HG02884 (cell line): ENCODE measurements at regions not wholly inside any gene's neighbourhood (a gene's known extent, or its start where the extent isn't known, plus 50 kb on each side); places are given as distances from the start of the nearest gene placed in this dataset.
A peak's percentile ranks its signal among the peaks of the same experiment; 100 is the strongest.

Experiments used
- ATAC-seq: cut with Tn5 transposase; IDR thresholded peaks from one replicate; pipeline ENCODE4 v1.9.1; 2021; ENCODE audit warnings: mild to moderate bottlenecking, moderate library complexity; ENCODE audit not compliant: unreplicated experiment

DNA sequence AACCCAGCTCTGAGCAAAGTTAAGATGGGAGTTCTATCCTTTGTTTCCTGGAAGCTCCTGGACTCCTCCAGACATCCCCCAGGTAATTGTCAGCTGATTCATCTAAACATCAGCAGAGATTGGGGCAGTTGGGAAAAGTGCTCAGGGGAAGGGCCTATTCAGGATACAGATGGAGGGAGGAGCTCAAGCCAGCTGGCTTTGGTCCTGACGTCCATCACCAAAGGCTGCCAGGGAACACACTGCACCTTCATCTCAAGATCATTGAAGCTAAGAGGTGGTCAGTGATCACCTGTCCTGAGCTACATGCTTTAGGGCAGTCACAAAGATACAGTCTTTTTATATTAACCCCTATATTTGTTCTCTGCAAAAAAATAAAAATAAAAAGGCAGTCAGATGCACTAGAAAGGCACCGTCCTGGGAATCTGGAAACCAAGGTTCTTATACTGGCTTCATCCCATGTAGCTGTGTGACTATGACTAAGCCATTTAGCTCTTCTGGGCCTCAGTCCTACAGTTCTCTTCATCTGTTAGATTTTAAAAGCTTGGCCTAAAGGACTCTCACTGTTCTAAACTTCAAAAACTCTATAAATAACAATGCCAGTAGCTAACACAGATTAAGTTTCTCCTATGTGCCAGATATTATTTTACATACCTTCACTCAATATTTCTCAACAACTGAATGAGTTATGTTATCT is 446.5 kb downstream of the BCL11A start:
- no peak for ATAC-seq

GRCh38 chr2:60105906-60106305 is 447.5 kb downstream of the BCL11A start:
- ATAC-seq: no peak

- peak; percentile 83 for ATAC-seq
These were observed 448.6 kb downstream of the BCL11A start for GRCh38 chr2:60104514-60105505.

GRCh38 chr2:60100034-60100433 is 453.4 kb downstream of the BCL11A start:
- no peak for ATAC-seq

DNA sequence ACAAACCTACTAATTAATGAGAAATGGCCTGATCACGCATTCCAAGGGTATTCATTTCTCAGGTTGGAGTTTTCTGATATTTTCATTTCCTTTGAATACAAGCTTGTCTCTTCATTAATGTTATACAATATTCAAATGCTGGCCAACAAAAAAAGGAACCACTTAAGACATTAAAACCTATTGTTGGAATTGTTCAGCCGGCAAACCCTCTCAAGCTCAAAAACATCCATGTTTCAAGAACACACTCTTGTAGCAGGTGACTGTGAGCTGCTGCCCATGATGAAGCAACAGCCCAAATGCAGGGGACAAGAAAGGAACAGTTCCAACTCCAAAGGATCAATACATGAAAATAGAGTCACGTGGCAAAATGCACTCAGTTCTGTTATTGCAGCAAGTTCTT is 454.5 kb downstream of the BCL11A start:
- no peak for ATAC-seq

DNA sequence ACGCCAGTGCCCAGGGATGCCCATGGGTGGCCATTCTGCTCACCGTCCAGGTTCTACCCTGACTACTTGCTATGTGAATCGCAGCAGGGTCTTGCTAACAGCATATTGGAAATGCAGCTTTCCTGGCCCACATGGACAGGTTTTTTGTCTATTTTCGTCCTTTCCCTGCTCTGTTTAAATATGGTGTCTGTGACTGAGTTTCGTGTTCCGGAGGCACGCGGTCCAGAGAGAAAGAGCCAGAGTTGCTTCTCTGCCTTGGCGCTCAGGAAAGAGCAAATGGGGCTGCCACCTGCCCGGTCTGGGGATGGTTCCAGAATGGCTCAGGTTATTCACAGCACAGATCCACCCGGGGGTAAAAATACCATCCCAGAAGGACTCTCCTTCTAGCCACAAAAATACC is 456.2 kb downstream of the BCL11A start:
- ATAC-seq: no peak

GRCh38 chr2:60096556-60096955 is 456.9 kb downstream of the BCL11A start:
- ATAC-seq: no peak

DNA sequence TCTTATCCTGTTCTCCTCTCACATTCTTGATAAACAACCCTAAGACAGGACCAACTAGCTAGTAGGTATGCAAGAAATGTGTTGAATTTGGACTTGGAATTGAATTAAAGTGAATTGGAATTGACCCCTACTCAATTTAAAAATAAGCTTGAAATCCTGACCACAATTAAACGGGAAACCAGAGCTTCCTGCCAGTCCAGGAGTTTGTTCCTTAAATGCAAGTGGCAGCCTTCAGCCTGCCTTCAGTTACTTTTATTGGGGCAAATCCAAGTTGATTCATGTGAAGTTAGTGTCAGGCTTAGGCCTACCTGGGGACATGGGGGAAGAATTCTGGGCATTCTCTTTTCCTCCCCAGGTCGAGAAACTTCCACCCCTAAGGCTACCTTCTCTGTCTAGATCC is 457.6 kb downstream of the BCL11A start:
- no peak for ATAC-seq

- no peak for ATAC-seq
These were observed 458.1 kb downstream of the BCL11A start for GRCh38 chr2:60095202-60095815.

DNA sequence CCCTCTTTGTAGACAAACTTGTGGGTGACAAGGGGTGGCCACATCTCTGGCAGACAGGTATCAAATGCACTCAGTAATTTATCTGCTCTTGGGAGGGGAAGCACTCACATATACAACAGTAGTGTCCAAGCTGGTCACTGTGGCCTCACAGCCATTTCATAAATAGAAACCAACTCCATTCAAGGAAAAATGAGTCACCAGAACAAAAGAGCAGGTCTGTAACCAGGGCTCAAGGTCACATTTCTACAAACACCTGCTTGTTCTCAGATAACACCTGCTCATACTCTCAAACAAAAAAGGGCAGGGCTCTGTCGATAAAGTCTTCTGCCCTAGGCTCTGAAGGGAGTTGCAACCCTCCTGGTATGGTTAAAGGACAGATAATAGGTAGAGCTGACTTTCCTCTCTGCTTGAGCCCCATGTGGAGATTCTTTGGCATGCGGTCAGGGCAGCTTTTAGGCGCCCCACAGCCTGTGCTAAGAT is 459.0 kb downstream of the BCL11A start:
- no peak for ATAC-seq

DNA sequence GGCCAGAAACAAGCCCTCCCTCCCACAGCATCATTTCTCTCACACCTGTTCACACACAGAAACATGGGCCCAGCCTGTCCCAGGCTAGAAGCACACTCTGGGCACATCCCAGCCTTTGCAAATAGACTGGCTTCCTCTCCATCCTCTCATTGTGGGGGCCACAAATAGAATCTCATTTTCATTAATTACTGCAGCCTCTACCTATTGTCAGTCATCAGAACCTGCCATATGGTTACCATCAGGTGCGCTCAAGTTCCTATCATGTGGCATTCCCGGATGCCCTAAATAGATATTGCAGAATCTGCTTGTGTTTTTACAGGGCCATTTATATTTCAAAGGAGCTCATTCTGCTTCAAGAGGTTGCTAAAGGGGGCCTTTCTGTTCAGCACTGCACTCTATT is 460.7 kb downstream of the BCL11A start:
- no peak for ATAC-seq

- ATAC-seq: no peak
These were observed 461.6 kb downstream of the BCL11A start for GRCh38 chr2:60091894-60092293.

GRCh38 chr2:60091266-60091665 is 462.2 kb downstream of the BCL11A start:
- ATAC-seq: no peak

DNA sequence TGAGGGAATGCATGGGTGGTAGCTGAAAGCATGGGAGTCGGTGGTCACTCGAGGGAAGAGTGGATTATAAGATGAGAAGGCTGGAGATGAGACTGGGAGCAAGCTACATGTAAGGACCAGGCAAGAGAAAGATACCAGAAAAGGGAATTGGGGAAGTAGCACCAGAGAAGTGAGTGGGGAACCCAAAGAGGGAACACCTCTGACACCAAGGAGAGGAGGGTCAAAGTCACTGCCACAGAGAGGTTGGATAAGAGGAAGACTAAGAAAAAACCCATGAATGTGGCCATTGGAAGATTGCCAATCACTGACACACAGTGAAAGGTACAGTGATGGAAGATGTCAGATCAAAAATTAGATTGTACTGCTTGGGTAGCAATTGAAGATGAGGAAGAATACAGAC is 473.9 kb downstream of the BCL11A start:
- no peak for ATAC-seq

GRCh38 chr2:60075048-60075447 is 478.4 kb downstream of the BCL11A start:
- no peak for ATAC-seq

DNA sequence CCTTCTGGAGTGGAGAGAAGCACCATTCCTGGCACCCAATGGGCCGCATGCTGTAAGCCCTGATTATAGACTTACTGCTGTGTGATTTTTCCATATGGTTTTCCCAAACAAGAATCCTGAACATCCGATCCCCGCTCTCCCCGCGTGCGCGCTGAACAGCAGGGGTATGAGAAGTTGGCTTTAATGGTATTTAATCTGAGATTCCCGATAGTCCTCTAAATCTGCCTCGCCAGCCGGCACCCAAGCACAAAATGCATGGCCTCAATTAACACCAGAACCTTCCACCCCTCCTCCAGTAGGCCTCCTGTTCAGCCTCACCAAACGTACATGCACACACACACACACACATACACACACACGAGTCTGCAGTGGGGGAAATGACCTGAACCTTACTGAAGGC is 480.3 kb downstream of the BCL11A start:
- no peak for ATAC-seq

- ATAC-seq: no peak
These were observed 480.8 kb downstream of the BCL11A start for GRCh38 chr2:60072609-60073008.

DNA sequence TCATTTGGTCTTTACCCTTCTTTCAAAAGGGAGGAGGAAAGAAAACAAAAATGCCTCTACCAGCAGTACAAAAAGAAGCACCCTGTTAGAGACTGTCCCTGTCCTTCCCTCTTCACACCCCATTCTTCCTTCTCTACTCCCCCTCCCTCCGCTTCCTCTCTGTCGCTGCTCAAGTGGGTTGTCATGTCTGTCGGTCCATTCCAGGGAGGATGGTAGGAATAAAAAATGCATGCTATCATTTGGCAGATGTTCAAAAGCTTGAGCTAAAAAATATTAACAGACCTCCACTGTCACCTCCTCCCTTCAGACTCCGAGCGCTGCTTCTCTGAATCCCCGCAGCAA is 482.0 kb downstream of the BCL11A start:
- ATAC-seq: no peak

DNA sequence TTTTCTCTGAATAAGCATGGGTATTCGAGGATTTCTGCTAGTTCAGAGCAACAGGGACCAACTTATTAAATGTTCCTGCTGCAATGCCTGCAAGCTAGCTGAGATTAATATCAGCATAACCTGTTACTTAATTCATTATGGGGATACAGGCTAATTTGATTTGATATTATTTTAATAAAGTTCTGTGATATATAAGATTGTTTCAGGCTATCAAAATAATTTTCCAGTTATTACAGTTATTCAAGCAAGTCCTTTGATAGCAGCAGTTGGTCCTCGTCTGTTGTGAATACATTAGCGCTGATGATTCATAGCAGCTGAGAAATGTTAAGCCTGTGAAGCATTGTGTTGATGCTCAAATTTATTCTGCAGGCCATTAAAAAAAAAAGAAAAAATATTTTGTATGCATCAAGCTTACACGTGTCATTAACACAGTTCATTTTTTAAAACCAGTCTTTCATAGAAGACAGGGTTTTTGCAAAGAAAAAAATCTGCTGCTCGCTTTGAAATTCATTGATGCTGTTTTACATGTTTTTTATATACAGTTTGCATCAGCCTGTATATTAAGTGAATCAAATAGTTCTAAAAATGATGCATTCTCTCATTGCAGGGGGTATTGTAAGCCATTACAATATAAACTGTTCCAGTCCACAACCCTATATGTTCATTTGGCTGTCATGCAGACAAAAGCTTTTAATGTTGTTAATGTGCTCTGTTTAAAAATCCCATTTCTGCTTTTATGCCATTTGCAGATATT is 482.5 kb downstream of the BCL11A start:
- ATAC-seq: no peak

DNA sequence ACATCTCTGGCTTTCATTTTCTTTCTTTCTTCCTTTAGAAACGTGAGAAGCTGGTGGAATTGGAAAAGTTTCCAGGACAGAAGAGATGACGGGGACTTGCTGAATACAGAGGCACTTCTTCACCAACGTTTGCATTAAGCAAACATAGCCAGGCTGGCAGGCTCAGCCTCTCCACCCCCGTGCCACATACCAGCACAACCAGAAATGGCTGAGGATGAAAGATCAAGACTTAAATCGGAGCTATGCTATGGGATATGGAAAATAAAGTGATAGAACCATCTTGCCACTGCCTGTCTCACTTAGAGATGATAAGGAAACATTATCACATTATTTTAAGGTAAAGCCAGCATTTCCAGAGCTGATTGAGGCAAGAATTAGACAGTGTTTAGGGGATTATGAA is 483.3 kb downstream of the BCL11A start:
- no peak for ATAC-seq

DNA sequence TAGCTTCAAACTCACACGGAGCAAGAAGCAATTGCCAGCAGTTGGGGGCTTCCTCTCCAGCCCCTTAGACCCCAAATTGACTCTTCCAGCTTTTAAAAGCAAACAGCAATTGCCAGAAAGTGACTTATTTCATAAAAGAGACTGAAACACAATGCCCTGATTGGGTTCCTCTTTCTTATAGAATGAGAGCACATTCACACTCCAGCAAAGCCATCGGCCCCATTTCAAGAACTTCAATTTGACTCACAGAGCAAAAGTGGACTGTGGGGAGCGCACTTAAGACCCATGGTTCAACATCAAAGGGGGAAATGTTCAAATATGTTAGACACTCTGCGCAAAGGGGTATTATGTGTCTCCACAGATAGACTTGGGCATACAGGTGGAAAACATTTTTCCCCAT is 484.7 kb downstream of the BCL11A start:
- ATAC-seq: peak; percentile 57
